ENCODE measurements at regions not wholly inside any gene's neighbourhood (a gene's known extent, or its start where the extent isn't known, plus 50 kb on each side); places are given as distances from the start of the nearest gene placed in this dataset.

- no peak overlapping the region for H2AFZ ChIP-seq (ENCODE audit: low read depth, low read length)
- peaks cover 0 to 12% of the 10 kb centered on the region in 2 experiments; a peak in 2 of 5 replicates for H3K27me3 ChIP-seq (ENCODE audit: control insufficient read depth in 2 of 2, insufficient read depth in 2 of 2, low read length in 2 of 2)
- intact Hi-C loops (cut with micrococcal nuclease) (loop anchor here (5.0 kb wide), 1 partner anchor 284 kb away; no protein-coding TSS in a partner anchor), in situ Hi-C loops (cut with MboI) (no loop called here)
- no peaks in the 10 kb centered on the region for H3K9me3 ChIP-seq (replicated peaks; ENCODE audit: control insufficient read depth, insufficient read depth, low read depth, low read length)
- H3K27ac ChIP-seq (ENCODE audit: extremely low read depth, low read depth, low read length): no peak overlapping the region
- CTCF ChIA-PET (ENCODE audit: low intra/inter-chr PET ratio): no interaction called here
- no peak overlapping the region for H3K9ac ChIP-seq (ENCODE audit: insufficient read depth in 1 of 2, low read depth in 2 of 2, low read length in 2 of 2)
- no peaks in the 10 kb centered on the region for H3K9me1 ChIP-seq (ENCODE audit: control insufficient read depth, insufficient read depth, low read length)
- FAIRE-seq (no peak), DNase-seq (ENCODE audit: extremely low read depth in 1 of 4, low spot score in 3 of 4) (no peak), ATAC-seq (no peak)
- POLR2A ChIA-PET: no interaction called here
- no peaks in the 10 kb centered on the region for H3K4me1 ChIP-seq (replicated peaks in 1 of 2; ENCODE audit: control insufficient read depth in 2 of 2, insufficient read depth in 2 of 2, low read length in 2 of 2)
- H3K4me2 ChIP-seq (ENCODE audit: insufficient read depth, low read length): no peak overlapping the region
- no peaks in the 10 kb centered on the region for H4K20me1 ChIP-seq (replicated peaks; ENCODE audit: control insufficient read depth, insufficient read depth, low read length)
- no peaks in the 10 kb centered on the region for H3K79me2 ChIP-seq (ENCODE audit: control insufficient read depth, insufficient read depth, low read length)
- no peaks in the 10 kb centered on the region for H3K36me3 ChIP-seq (ENCODE audit: control insufficient read depth, insufficient read depth, low read length)
- WGBS (ENCODE audit: insufficient coverage, low coverage, missing lambda C conversion rate): 0% methylated on average over 5 of the region's 5 CpGs
- BruUV-seq (replicated peaks): no TSS peak
- TF ChIP-seq ZBTB1 (CRISPR knock-in tag; IDR thresholded peaks at IDR 0.05; ENCODE audit: borderline replicate concordance, low read depth): no peak
- TF ChIP-seq SP1 (CRISPR knock-in tag; IDR thresholded peaks at IDR 0.05): no peak
- TF ChIP-seq ZNF717 (CRISPR knock-in tag; IDR thresholded peaks at IDR 0.05): no peak
- TF ChIP-seq, protein P1, sequence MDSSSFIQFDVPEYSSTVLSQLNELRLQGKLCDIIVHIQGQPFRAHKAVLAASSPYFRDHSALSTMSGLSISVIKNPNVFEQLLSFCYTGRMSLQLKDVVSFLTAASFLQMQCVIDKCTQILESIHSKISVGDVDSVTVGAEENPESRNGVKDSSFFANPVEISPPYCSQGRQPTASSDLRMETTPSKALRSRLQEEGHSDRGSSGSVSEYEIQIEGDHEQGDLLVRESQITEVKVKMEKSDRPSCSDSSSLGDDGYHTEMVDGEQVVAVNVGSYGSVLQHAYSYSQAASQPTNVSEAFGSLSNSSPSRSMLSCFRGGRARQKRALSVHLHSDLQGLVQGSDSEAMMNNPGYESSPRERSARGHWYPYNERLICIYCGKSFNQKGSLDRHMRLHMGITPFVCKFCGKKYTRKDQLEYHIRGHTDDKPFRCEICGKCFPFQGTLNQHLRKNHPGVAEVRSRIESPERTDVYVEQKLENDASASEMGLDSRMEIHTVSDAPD (CRISPR knock-in tag; IDR thresholded peaks at IDR 0.05): no peak
- TF ChIP-seq, protein P2, sequence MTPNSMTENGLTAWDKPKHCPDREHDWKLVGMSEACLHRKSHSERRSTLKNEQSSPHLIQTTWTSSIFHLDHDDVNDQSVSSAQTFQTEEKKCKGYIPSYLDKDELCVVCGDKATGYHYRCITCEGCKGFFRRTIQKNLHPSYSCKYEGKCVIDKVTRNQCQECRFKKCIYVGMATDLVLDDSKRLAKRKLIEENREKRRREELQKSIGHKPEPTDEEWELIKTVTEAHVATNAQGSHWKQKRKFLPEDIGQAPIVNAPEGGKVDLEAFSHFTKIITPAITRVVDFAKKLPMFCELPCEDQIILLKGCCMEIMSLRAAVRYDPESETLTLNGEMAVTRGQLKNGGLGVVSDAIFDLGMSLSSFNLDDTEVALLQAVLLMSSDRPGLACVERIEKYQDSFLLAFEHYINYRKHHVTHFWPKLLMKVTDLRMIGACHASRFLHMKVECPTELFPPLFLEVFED (CRISPR knock-in tag; conservative IDR thresholded peaks at IDR 0.05): no peak
- no peak for TF ChIP-seq EZH2 (IDR thresholded peaks at IDR 0.05; ENCODE audit: borderline replicate concordance, low read depth, low read length)
- TF ChIP-seq ZBTB5 (IDR thresholded peaks at IDR 0.05): no peak
- TF ChIP-seq MAZ (CRISPR knock-in tag; conservative IDR thresholded peaks at IDR 0.05 in 1 of 2, IDR thresholded peaks at IDR 0.05 in 1 of 2): no peak
- TF ChIP-seq RBM34 (IDR thresholded peaks at IDR 0.05; ENCODE audit: borderline replicate concordance, insufficient read depth, low read length): no peak
- TF ChIP-seq RBM22 (IDR thresholded peaks at IDR 0.05; ENCODE audit: low read depth, low read length, poor library complexity, severe bottlenecking): no peak
- TF ChIP-seq NFXL1 (CRISPR knock-in tag; IDR thresholded peaks at IDR 0.05): no peak
- TF ChIP-seq ZFX (CRISPR knock-in tag; IDR thresholded peaks at IDR 0.05): no peak
- TF ChIP-seq PTBP1 (IDR thresholded peaks at IDR 0.05; ENCODE audit: low read depth, low read length): no peak
- no peak for TF ChIP-seq ZNF274 (IDR thresholded peaks at IDR 0.05; ENCODE audit: borderline replicate concordance, low read depth, low read length)
- no peak overlapping the region for H3K4me3 ChIP-seq
Observed at GRCh38 chr13:94946039-94946438, 233.7 kb upstream of the SOX21 start.

Measured in K562 (cell line).